ENCODE measurements at regions not wholly inside any gene's neighbourhood (a gene's known extent, or its start where the extent isn't known, plus 50 kb on each side); places are given as distances from the start of the nearest gene placed in this dataset.
"Not testable (repeated sequence)": the region's sequence is repeated elsewhere in the genome, so short reads cannot be mapped to it uniquely, and the experiment has no call there.

GRCh38 chr2:222364285-222364895, 60.0 kb upstream of the SGPP2 start:
- Histone ChIP-seq H3K4me3 (ENCODE audit: low read depth, low read length) (no peak overlapping the region), H3K36me3 (ENCODE audit: control insufficient read depth, insufficient read depth, low read length) (no peaks in the 10 kb centered on the region), H3K27me3 (ENCODE audit: control insufficient read depth, insufficient read depth, low read length) (no peaks in the 10 kb centered on the region)
- ChIA-PET CTCF (no interaction called here), POLR2A (no interaction called here)
- TF ChIP-seq CTCF (IDR thresholded peaks at IDR 0.05; ENCODE audit: insufficient read depth, low read depth, low read length) = no peak
- DNase-seq (ENCODE audit: low read depth) = no peak

GRCh38 chr2:222368280-222368679, 56.1 kb upstream of the SGPP2 start:
- H3K27me3 ChIP-seq (ENCODE audit: control insufficient read depth, insufficient read depth, low read length); DNase-seq (ENCODE audit: low read depth); H3K36me3 ChIP-seq (ENCODE audit: control insufficient read depth, insufficient read depth, low read length); H3K4me3 ChIP-seq (ENCODE audit: low read depth, low read length); POLR2A ChIA-PET; CTCF ChIA-PET: not testable (repeated sequence)

- no peak for TF ChIP-seq CTCF (IDR thresholded peaks at IDR 0.05; ENCODE audit: insufficient read depth, low read depth, low read length)
- Histone ChIP-seq H3K36me3 (ENCODE audit: control insufficient read depth, insufficient read depth, low read length) (no peaks in the 10 kb centered on the region), H3K27me3 (ENCODE audit: control insufficient read depth, insufficient read depth, low read length) (no peaks in the 10 kb centered on the region), H3K4me3 (ENCODE audit: low read depth, low read length) (no peak overlapping the region)
- DNase-seq (ENCODE audit: low read depth) = no peak
- ChIA-PET CTCF (no interaction called here), POLR2A (no interaction called here)
Observed at GRCh38 chr2:222372993-222373392, 51.4 kb upstream of the SGPP2 start.

All from BJ (cell line).